Caco-2 (cell line): ENCODE measurements at regions not wholly inside any gene's neighbourhood (a gene's known extent, or its start where the extent isn't known, plus 50 kb on each side); places are given as distances from the start of the nearest gene placed in this dataset.

Experiments used
- BruUV-seq: library from RNA; stranded (reverse); fragments of 400-500 nt; replicated peaks from 2 replicates; lab custom pipeline; 2021; lab: Mats Ljungman, UMichigan
- CTCF ChIA-PET: fragments of 300-600 bp; sonication (Branson Sonifier 250); formaldehyde crosslinking; loops from one replicate; lab custom pipeline; 2022; ENCODE audit warnings: antibody characterized with exemption; lab: Charles Lee
- POLR2A ChIA-PET: fragments of 300-600 bp; sonication (Branson Sonifier 250); formaldehyde crosslinking; loops from one replicate; lab custom pipeline; 2022; ENCODE audit warnings: antibody characterized with exemption; lab: Charles Lee
- DNase-seq, 2 experiments: peaks; one replicate each; pipeline versions ENCODE4 v3.0.0 to v3.0.0-alpha.2; 2020 to 2022
- H3K27me3 ChIP-seq: replicated peaks from 2 replicates; pipeline ENCODE4 v1.6.0; 2011; ENCODE audit warnings: low read length; ENCODE audit not compliant: control insufficient read depth, insufficient read depth
- H3K36me3 ChIP-seq: 2 replicates; pipeline ENCODE4 v1.5.1; 2011; ENCODE audit warnings: low read length; ENCODE audit not compliant: control insufficient read depth, insufficient read depth
- H3K4me1 ChIP-seq: fragments of 250-450 bp; sonication (Bioruptor Pico); 2 replicates; pipeline ENCODE4 v1.5.1; 2020; ENCODE audit warnings: mild to moderate bottlenecking
- H3K4me3 ChIP-seq: 2 replicates; pipeline ENCODE4 v1.5.1; 2011; ENCODE audit warnings: low read depth, mild to moderate bottlenecking, control low read depth, low read length
- H3K9me3 ChIP-seq: fragments of 250-450 bp; sonication (Bioruptor Pico); 2 replicates; pipeline ENCODE4 v1.5.1; 2020; ENCODE audit warnings: mild to moderate bottlenecking, moderate library complexity
- H3K27ac Mint-ChIP-seq: one replicate; pipeline ENCODE4 v1.8.0; 2022; ENCODE audit warnings: mixed read lengths; ENCODE audit not compliant: unreplicated experiment
- H3K27me3 Mint-ChIP-seq: one replicate; pipeline ENCODE4 v1.8.0; 2022; ENCODE audit warnings: mixed read lengths; ENCODE audit not compliant: insufficient read depth, unreplicated experiment
- H3K36me3 Mint-ChIP-seq: one replicate; pipeline ENCODE4 v1.8.0; 2022; ENCODE audit warnings: mild to moderate bottlenecking, mixed read lengths; ENCODE audit not compliant: insufficient read depth, unreplicated experiment
- H3K4me1 Mint-ChIP-seq: one replicate; pipeline ENCODE4 v1.8.0; 2022; ENCODE audit warnings: low read depth, mixed read lengths; ENCODE audit not compliant: unreplicated experiment
- H3K4me3 Mint-ChIP-seq: one replicate; pipeline ENCODE4 v1.8.0; 2022; ENCODE audit warnings: mild to moderate bottlenecking, moderate library complexity, mixed read lengths; ENCODE audit not compliant: unreplicated experiment
- H3K9me3 Mint-ChIP-seq: one replicate; pipeline ENCODE4 v1.8.0; 2022; ENCODE audit warnings: mixed read lengths; ENCODE audit not compliant: unreplicated experiment
- intact Hi-C: fragments of 100-400 bp; cut with micrococcal nuclease; formaldehyde crosslinking; loops from one replicate; pipeline ENCODE4 v1.10.0; 2022; ENCODE audit not compliant: unreplicated experiment
- TF ChIP-seq, protein P1 (sequence below), 2 experiments: fragments of 200-600 bp in 1 of 2; IDR thresholded peaks; 1 replicate in 1 of 2; 2 replicates in 1 of 2; pipeline versions ENCODE4 v1.5.1 to v1.8.0; 2011 to 2022; ENCODE audit warnings: antibody characterized with exemption in 1 of 2, control low read depth in 1 of 2, inconsistent platforms in 1 of 2, low read depth in 1 of 2, low read length in 1 of 2, mild to moderate bottlenecking in 1 of 2, moderate library complexity in 1 of 2; ENCODE audit not compliant: insufficient read depth in 1 of 2, severe bottlenecking in 1 of 2, unreplicated experiment in 1 of 2

- H3K4me1 ChIP-seq, result peaks cover 4% of the 10 kb centered on the region; the same call in 1 of the 2 replicates
- Mint-ChIP-seq H3K27ac (no peak overlapping the region), H3K27me3 (peaks cover 11% of the 10 kb centered on the region), H3K4me3 (no peak overlapping the region), H3K36me3 (peaks cover 7% of the 10 kb centered on the region), H3K9me3 (no peaks in the 10 kb centered on the region), H3K4me1 (peaks cover 5% of the 10 kb centered on the region)
- H3K36me3 ChIP-seq, result no peaks in the 10 kb centered on the region
- ChIA-PET POLR2A (no interaction called here), CTCF (no interaction called here)
- intact Hi-C loops, result no loop called here
- TF ChIP-seq, protein P1, sequence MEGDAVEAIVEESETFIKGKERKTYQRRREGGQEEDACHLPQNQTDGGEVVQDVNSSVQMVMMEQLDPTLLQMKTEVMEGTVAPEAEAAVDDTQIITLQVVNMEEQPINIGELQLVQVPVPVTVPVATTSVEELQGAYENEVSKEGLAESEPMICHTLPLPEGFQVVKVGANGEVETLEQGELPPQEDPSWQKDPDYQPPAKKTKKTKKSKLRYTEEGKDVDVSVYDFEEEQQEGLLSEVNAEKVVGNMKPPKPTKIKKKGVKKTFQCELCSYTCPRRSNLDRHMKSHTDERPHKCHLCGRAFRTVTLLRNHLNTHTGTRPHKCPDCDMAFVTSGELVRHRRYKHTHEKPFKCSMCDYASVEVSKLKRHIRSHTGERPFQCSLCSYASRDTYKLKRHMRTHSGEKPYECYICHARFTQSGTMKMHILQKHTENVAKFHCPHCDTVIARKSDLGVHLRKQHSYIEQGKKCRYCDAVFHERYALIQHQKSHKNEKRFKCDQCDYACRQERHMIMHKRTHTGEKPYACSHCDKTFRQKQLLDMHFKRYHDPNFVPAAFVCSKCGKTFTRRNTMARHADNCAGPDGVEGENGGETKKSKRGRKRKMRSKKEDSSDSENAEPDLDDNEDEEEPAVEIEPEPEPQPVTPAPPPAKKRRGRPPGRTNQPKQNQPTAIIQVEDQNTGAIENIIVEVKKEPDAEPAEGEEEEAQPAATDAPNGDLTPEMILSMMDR (IDR thresholded peaks at IDR 0.05; ENCODE audit: insufficient read depth in 1 of 2, low read depth in 1 of 2, low read length in 1 of 2, severe bottlenecking in 1 of 2, unreplicated experiment in 1 of 2), result no peak
- no peaks in the 10 kb centered on the region for H3K27me3 ChIP-seq
- no TSS peak for BruUV-seq
- H3K9me3 ChIP-seq, result no peaks in the 10 kb centered on the region
- H3K4me3 ChIP-seq, result no peak overlapping the region
- no peak for DNase-seq
Measured at GRCh38 chr22:49366437-49366836, 461.2 kb downstream of the BRD1 start.

- no peak overlapping the region for H3K4me3 ChIP-seq
- H3K4me1 ChIP-seq, result peaks cover 4% of the 10 kb centered on the region; the same call in 1 of the 2 replicates
- intact Hi-C loops, result no loop called here
- Mint-ChIP-seq H3K4me1 (peaks cover 5% of the 10 kb centered on the region), H3K27ac (no peak overlapping the region), H3K27me3 (peaks cover 14% of the 10 kb centered on the region), H3K9me3 (no peaks in the 10 kb centered on the region), H3K4me3 (no peak overlapping the region), H3K36me3 (peaks cover 7% of the 10 kb centered on the region)
- BruUV-seq, result no TSS peak
- H3K36me3 ChIP-seq, result no peaks in the 10 kb centered on the region
- no peaks in the 10 kb centered on the region for H3K9me3 ChIP-seq
- ChIA-PET POLR2A (no interaction called here), CTCF (no interaction called here)
- no peaks in the 10 kb centered on the region for H3K27me3 ChIP-seq
- TF ChIP-seq, protein P1 (IDR thresholded peaks at IDR 0.05; ENCODE audit: insufficient read depth in 1 of 2, low read depth in 1 of 2, low read length in 1 of 2, severe bottlenecking in 1 of 2, unreplicated experiment in 1 of 2), result no peak
- no peak for DNase-seq
Measured at GRCh38 chr22:49365910-49366309, 461.8 kb downstream of the BRD1 start.

DNA sequence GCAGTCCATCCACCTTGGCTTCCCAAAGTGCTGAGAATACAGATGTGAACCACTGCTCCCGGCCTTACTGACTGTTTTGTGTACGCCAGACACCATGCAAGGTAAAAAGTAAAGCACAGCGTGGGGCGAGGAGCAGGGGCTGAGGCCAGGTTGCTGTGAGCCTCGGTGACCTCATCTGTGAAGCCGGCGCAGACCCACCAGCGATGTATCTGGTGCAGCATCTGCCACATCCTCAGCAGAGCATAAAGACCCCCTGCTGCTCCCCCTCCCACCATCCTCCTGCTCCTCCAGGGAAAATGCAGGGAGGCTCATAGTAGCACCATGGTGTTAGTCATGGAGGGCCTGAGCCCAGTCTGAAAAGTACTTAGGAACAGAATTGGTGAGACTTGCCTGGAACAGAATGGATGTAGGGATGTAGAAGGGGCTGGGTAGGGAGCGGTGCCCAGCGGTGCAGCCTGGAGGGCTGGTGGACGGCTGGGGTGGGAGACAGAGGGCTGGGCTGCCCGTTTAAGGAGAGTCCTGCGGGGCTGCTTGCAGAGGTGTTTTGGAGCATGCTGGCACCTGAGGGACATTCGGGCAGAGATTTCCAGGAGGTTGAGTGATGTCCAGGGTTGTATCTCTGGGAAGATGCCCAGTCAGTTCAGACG, 462.4 kb downstream of the BRD1 start:
- Histone ChIP-seq H3K4me3 (no peak overlapping the region), H3K9me3 (no peaks in the 10 kb centered on the region), H3K36me3 (no peaks in the 10 kb centered on the region), H3K27me3 (no peaks in the 10 kb centered on the region), H3K4me1 (peaks cover 4% of the 10 kb centered on the region; the same call in 1 of the 2 replicates)
- Mint-ChIP-seq H3K9me3 (no peaks in the 10 kb centered on the region), H3K36me3 (peaks cover 7% of the 10 kb centered on the region), H3K27ac (no peak overlapping the region), H3K27me3 (peaks cover 20% of the 10 kb centered on the region), H3K4me3 (no peak overlapping the region), H3K4me1 (peaks cover 5% of the 10 kb centered on the region)
- ChIA-PET CTCF (no interaction called here), POLR2A (no interaction called here)
- no TSS peak for BruUV-seq
- DNase-seq, result no peak
- intact Hi-C loops, result no loop called here
- TF ChIP-seq, protein P1 (IDR thresholded peaks at IDR 0.05; ENCODE audit: insufficient read depth in 1 of 2, low read depth in 1 of 2, low read length in 1 of 2, severe bottlenecking in 1 of 2, unreplicated experiment in 1 of 2), result no peak
